ENCODE measurements at regions not wholly inside any gene's neighbourhood (a gene's known extent, or its start where the extent isn't known, plus 50 kb on each side); places are given as distances from the start of the nearest gene placed in this dataset.

- TF ChIP-seq, protein P1, sequence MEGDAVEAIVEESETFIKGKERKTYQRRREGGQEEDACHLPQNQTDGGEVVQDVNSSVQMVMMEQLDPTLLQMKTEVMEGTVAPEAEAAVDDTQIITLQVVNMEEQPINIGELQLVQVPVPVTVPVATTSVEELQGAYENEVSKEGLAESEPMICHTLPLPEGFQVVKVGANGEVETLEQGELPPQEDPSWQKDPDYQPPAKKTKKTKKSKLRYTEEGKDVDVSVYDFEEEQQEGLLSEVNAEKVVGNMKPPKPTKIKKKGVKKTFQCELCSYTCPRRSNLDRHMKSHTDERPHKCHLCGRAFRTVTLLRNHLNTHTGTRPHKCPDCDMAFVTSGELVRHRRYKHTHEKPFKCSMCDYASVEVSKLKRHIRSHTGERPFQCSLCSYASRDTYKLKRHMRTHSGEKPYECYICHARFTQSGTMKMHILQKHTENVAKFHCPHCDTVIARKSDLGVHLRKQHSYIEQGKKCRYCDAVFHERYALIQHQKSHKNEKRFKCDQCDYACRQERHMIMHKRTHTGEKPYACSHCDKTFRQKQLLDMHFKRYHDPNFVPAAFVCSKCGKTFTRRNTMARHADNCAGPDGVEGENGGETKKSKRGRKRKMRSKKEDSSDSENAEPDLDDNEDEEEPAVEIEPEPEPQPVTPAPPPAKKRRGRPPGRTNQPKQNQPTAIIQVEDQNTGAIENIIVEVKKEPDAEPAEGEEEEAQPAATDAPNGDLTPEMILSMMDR (conservative IDR thresholded peaks at IDR 0.05 in 1 of 2, IDR thresholded peaks at IDR 0.05 in 1 of 2; ENCODE audit: low read depth in 1 of 2, low read length in 2 of 2): no peak
- no peak for TF ChIP-seq EZH2 (IDR thresholded peaks at IDR 0.05; ENCODE audit: low read length, missing control alignments)
These were observed 299.3 kb upstream of the PSMD7 start for GRCh38 chr16:73997340-73997711.

All from fibroblast of lung (primary cell).